HS-5 (cell line): ENCODE measurements at regions not wholly inside any gene's neighbourhood (a gene's known extent, or its start where the extent isn't known, plus 50 kb on each side); places are given as distances from the start of the nearest gene placed in this dataset.
A peak's percentile ranks its signal among the peaks of the same experiment; 100 is the strongest.
"Not testable (repeated sequence)": the region's sequence is repeated elsewhere in the genome, so short reads cannot be mapped to it uniquely, and the experiment has no call there.

Experiments used
- DNase-seq: peaks from one replicate; pipeline ENCODE4 v3.0.0-alpha.2; 2012; ENCODE audit warnings: low read depth

DNA sequence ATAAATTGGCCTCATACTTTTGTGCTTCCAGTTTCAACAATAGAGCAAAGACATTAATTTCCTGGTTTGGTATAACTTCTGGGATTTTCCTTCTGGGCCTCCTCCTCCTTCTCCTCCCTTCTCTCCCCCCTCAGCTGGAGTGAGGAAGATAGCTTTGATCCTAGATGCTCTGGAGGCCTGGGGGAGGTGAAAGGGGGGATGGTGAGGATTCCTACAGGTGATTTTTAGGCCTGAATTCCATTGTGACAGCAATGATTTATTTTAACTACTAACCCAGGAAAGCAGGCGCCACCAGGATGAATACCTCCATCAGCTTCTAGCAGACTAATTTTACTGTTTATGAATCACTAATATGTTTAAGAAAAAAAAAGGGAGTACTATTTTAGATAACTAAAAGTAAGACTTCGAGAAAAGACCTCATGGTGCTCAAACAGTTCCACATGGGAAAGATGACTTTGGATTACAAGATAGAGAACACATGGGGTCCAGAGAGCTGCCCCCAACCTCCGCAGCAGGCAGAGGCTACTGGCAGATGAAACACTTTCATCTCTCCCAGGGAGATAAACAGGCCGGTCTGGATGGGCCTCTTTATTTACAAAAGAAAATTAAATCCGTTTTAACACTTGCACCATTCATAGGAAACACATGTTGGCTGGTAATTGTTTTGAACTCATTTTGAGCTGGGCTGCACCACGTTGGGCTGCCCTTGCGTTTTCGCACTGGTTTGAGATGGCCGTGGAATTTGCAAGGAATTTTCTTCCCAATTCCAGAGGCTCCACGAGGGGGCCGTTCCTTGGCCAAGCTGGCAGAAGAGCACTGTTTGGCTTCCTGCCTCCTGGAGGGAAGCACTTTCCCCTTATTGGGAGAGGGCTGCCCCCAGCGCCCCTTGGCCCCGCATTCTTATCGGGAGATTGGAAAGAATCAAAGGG, 125.1 kb upstream of the STX18 start:
- DNase-seq: no peak

DNA sequence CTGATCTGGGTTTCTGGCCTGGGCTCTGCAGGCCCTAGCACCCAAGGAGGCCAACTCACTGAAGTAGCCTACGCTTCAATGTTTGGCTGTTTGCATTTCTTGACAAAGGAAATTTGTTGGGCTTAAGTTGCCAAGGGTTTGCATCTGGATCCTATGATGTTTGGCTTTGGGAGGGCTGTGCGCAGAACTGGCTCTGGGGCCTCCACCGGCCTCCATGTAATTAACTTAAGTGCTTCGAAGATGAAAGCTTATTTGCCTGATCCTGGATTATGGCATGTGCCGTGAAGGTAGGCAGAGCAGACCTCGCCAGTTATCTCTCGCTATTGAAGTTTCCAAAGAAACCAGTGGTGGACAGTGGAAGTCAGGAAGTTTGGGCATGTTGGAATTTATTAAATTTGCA, 124.3 kb upstream of the STX18 start:
- DNase-seq: no peak

DNA sequence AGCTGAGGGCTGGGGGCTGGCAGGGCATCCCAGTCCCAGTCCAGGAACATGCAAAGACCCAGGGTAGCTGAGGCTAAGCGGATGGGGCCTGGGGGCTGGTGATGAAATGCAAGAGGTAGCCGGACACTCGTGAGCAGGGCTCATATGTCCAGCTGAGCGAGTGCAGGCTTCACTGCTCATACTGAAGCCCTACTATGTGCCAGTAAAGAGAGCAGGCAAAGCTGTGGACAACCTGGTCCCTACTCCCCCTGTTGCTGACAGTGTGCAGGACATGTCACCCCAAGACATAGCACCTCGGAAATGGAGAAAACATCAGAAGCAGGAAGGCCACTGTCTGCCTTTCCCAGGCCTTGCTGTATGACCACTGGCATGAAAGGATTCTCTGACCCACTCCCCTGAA, 122.4 kb upstream of the STX18 start:
- DNase-seq: no peak

DNA sequence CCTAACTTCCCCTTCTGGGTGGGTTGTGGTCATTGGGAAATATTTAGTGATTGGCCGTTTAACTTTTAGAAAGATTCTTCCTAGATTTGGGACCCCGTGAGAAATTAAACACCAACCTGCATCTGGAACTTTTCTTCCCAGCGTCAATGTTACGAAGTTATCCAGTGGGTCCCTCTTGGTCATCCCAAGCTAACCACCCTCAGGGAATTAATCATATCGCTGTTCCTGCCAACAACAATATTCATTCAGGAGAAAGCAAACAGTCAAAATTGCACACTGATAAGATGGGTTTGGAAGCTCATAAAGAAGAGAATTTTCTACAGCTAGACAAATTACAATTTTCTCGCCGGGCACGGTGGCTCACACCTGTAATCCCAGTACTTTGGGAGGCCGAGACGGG, 121.2 kb upstream of the STX18 start:
- DNase-seq: no peak

DNA sequence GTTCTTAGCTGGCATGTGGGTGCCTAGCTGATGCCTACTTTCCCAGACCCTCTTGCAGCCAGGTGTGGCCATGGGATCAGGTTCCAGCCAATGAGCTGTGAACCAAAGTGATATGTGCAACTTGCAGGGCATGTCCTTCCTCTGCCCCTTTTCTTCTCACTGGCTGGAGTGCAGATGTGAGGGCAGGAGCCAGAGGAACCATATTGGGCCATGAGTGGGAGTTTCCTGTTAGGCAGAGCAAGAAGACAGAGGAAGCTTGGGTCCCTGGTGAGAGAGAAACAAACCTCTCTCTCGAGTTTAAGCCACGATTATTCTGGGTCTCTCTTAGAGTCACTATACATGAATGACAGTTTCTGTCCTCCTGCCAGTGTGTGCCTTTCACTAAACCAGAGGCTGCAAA, 120.4 kb upstream of the STX18 start:
- no peak for DNase-seq

DNA sequence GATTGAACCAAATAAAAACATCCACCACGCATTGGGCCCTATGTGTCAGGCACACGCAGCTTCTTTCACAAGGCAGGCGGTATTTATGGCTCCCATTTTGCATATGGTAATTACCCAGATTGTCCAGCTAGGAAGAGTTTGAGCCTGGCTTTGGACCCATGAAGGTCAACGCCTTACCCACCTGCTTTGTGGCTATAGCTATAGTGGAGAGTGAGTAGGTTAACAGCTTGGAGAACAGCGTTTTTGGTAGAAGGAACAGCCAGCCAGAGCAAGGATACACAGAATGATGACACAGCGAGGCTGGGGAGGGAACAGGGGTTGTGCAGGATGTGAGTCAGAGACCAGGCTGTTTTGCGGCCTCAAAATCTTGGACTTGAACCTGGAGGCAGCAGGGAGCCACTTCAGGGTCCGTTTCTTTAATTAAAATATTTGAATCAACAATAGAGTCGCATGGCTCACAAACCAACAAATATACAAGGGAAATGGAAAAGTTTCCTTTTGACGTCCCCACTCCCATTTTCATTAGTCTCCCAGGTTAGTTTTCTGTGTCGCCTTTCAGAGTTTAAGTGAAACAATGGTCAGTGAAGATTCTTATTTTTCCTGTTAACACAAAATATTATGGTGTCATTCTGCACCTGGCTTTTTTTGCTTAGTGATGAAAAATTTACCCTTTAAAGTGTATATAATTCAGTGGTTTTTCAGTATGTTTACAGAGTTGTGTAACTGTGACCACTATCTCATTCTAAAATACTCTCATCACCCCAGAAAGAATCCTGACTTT, 118.2 kb upstream of the STX18 start:
- peak; percentile 83 for DNase-seq

DNA sequence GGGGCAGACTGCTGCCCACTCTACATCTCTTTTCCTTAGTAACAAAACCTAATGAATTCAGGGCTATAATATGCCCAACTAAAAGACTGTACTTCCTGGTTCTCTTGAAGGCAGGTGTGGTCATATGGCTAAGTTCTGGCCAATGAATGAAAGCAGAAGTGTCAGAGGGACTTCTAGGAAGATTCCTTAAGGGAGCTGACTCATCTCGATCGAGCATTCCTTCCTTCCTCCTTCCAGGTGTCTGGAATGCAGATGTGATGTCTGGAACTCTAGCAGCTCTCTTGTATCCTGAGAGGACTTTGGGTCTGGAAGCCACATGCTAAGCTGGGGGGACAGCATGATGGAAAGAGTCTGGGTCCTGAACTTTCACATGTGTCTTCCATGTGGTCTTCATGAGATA, 116.2 kb upstream of the STX18 start:
- no peak for DNase-seq

DNA sequence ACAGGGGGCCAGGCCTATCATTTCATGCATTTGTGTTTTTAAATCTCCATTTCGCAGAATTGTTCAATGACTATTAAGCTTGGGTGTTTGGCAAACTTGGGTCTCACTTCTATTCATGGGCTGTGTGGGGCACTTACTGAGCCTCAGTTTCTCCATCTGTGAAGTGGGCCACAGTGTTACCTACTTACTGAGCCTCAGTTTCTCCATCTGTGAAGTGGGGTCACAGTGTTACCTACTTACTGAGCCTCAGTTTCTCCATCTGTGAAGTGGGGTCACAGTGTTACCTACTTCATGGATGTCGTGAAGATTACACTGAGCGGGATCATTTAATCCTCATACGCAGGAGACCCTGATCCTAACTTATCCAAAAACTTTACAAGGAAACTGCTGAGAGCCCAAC, 115.1 kb upstream of the STX18 start:
- DNase-seq: no peak

DNA sequence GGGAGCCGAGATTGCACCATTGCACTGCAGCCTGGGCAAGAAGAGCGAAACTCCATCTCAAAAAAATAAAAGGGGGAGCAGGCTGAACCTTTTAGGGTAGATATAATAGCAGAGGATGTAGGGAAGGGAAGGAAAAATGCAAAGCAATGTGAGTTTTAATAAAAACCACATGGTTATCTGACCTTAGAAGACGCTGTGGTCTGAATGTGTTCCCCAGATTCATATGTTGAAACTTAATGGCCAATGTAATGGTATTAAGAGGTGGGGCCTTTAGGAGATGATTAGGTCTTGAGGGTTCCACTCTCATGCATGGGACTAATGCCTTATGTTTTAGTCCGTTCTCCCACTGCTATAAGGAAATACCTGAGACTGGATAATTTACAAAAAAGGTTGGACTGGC, 114.1 kb upstream of the STX18 start:
- no peak for DNase-seq

DNA sequence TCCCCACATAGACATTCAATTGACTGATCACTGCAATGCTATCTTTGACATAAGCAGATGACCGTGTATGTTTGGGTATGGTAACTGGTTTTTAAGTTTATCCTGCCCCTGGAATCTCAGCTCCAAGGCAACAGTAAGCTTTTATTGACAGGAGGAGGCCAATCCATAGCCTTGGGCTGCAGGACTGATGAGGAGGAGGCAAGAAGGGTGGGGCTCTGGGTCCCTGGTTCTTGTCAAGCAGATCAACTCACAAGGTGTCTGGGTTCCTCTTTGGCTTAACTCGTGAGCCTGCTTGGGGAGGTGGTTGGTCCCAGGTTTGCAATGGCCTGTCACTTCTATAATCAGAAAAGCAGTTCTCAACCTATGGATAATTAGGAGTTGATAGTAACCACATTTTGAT, 113.2 kb upstream of the STX18 start:
- no peak for DNase-seq

DNA sequence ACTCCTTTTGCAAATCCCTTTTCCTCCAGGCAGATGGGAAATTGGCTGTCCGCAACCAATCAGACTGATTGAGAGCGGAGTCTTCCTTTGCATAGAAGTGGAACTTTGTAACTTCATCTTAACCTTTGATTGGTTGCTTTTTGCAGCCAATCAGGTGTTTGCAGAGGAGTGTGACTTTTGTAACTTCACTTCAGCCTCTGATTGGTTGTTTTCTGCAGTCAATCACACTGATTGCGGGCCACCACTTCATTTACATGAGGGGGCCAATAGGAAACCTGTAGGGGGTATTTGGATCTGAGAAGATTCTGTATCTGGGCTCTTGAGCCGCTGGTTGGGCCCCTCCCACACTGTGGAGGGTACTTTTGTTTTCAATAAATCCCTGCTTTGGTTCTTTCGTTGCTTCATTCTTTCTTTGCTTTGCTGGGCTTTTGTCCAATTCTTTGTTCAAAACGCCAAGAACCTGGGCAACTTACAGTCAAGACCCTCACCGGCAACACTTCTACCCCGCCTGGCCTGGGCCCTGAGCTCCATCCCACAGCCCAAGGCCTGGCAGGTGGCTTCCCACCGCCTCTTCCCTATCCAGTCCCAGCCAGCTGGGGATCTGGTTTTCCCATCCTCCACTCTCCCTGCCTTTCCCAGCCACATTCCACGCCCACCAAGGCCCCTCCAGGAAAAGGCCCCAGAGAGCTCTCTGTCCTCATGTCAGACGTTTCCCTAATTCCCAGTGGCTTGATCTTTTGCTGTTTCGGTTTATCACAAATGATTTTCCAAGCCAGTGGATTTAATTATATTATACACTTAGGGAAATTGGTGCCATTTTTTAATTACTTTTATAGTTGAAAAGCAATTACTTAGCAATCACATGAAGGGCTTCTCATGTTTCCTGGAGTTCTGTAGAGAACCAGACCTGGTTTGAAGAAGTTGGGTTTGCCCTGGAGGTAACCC, 110.2 kb upstream of the STX18 start:
- DNase-seq: no peak

DNA sequence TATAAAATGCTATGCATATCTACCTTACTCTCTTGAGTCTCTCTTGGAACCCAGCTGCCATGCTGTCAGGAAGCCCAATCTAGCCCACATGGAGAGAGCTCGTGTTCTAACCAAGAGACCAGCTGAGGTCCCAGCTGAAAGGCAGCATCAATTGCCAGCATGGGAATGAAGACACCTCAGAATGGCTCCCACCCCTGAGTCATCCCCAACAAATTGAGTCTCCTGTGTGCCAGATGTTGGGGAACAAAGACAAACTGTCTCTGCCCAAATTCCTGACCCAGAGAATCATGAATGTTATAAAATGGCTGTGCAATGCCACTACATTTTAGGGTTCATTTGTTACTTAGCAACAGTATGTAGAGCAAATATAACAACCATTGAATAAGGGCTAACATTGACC, 105.2 kb upstream of the STX18 start:
- peak; percentile 38 for DNase-seq

DNA sequence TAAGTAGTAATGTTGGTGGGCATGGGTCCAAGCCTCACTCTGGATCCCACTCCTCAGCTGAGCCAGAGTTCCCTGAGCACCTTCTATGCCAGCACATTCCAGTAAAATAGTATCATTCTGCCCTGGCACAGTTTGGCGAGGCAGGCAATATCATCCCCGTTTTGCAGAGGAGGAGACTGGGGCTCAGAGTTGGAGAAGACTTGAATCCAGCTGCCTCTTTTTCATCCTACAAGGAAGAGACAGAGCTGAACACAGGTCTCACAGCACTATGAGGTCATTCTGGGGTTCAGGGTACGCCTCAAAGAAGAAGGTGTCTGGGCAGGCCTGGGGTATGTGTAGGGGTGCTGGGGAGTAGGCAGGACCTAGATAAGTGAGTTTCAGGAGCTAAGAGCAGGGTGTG, 103.9 kb upstream of the STX18 start:
- no peak for DNase-seq

DNA sequence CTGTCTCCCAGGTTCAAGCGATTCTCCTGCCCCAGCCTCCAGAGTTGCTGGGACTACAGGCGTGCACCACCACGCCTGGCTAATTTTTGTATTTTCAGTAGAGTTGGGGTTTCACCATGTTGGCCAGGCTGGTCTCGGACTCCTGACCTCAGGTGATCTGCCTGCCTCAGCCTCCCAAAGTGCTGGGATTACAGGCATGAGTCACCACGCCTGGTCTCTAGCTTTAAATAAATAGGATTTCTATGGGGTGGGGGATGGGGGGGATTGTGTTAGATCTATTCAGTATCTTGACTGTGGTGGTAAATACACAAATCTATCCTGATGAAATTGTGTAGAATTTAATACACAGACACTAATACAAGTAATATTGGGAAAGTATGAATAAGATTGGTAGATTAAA, 102.4 kb upstream of the STX18 start:
- DNase-seq: not testable (repeated sequence)

DNA sequence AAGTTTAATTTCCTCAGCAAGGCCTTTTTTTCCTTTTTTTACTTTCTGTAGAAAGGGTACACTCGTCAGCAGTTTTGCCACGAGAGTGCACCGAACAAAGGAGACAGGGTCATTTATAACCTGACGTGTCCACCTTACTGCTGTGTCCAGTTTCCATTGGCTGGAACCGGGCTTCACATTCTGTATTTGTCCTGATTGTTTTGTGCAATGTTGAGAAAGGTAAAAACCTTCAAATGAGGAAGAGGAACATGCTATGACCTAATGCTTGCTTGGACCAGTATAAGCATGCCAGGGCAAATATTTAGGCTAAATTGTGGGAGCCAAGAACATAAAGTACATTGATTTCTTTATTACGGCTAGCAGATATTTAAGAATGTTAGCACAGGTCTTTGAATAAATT, 101.9 kb upstream of the STX18 start:
- not testable (repeated sequence) for DNase-seq

DNA sequence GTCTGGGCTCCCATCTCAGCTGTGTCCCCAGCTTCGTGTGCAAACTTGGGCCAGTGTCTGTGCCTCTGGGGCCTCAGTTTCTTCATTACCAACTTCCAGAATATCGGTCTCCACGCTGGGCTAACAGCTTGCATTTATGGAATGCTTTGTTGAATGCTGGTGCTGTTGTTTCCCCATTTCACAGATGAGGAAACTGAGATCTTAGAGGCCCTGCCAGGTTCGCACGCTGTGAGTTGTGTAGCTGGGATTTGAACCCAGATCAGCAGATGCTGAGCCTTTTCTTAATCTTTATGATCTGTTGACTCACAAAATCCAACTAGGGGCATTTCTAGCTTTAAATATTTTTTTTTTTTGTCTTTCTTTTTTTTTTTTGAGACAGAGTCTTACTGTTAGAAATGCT, 101.5 kb upstream of the STX18 start:
- DNase-seq: no peak

DNA sequence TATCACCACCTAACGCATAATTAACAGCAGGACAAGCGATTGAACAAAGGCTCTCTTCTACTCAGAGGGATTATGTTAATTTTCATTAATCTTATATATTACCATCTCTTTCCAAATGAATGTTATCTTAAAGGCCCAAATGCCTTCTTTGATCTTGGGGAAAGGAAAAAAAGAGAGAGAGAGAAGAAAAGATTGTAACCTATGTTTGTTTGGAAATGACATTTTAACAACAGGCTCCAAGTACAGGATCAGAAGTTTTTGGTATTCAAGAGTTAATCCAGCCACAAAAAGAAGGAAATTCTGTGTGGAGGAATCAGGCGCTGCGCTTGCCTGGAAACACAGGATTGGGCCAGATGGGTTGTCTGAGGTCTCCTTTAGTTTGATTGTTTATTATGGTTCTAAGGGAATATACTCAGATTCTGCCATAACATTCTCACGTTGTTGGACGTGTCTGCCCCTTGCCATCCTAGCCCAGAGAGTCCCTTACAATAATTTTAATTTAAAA, 100.7 kb upstream of the STX18 start:
- no peak for DNase-seq

DNA sequence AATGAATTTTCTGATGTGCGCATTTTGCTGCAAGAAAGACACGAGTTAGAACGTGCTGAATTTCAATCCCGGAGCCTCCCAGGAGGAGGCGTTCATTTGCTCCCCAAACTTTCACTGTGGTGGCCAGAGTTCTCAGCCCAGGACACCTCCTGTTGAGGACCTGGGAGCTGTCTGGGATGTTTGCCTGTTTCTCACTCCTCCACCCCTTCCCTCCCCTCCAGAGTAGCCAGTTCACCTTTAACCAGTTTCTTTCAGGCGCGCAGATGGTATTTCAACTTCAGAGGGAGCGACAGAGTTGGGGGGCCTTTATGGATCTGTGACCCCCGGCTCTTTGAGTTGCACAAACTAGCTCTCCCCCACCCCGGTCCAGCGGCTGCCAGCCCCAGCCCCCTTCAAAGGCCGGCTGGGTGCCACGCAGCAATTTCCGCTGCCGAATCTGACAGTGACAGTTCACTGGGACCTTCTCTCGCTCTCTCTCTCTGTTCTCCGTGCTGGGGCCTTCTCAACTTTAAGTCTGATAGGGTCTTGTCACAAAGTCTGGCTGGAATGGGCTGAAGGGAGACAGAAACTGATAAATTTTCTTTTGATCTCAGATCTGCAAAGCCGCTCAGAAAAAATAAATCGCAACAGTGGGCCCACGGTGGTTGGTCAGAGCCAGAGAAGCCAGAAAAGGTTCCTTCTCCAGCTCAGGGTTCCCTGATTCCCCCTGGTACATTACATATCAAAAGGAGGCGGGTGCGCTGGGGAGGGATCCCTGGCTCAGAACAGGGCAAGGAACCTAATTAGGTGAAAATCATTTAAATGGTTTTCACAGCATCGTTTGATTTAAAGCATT, 100.0 kb upstream of the STX18 start:
- no peak for DNase-seq

DNA sequence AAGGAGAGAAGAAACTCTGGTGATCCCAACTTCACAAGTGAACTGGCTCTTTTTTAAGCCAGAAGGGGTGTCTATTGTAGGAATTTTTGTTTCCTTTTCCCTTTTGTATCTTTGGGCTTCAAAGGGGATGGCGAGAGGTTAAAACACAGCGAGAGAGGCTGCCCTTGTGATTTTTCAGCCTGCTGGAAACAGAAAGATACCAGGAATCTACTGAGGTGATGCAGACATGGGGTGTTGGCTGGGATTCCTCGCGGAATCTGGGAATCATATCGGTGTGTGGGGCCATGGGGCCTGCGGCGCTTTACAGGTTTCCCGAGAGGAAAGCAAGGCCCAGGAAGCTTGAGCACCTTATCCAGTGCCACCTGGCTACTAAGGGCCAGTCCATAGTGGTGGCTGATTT, 99.4 kb upstream of the STX18 start:
- no peak for DNase-seq

DNA sequence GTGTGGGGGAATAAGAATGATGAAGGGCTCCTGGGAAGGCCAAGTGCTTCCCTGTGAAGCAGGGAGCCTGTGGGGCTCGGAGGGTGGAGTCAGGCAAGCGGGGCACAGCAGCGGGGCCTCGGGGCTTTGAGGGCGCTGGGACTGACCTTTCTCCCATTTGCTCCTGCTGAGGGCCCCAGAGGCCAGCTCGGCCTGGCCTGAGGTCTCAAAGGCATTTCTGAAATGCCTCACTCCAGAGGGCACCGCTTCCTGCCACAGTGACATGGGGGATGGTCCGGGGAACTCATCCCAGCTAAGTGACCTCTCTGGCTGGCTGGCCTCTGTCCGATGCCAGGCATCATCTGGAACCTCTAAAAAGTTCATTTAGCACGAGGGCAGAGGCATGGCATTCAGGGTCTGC, 98.8 kb upstream of the STX18 start:
- no peak for DNase-seq

DNA sequence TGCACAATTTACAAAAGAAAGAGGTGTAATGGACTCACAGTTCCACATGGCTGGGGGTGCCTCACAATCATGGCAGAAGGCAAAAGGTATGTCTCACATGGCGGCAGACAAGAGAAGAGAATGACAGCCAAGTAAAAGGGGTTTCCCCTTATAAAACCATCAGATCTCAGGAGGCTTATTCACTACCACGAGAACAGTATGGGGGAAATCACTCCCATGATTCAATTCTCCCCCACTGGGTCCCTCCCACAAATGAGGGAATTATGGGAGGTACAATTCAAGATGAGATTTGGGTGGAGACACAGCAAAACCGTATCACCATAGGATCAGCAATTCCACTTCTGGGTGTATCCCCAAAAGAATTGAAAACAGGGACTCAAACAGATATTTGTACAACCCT, 97.5 kb upstream of the STX18 start:
- no peak for DNase-seq
